Heart left ventricle (tissue), 13 donors: ENCODE measurements at regions not wholly inside any gene's neighbourhood (a gene's known extent, or its start where the extent isn't known, plus 50 kb on each side); places are given as distances from the start of the nearest gene placed in this dataset.

ENCODE experiments used
- POLR2A ChIP-seq, 2 donors: fragments of 450-650 bp; IDR thresholded peaks; one replicate each; pipeline ENCODE4 v1.6.1; 2017; ENCODE audit warnings: antibody characterized with exemption in 2 of 2, mild to moderate bottlenecking in 2 of 2, moderate library complexity in 2 of 2
- TF ChIP-seq, protein P1 (sequence below), 12 donors: fragments of 200-600 bp; sonication (generic) in 4 of 12; IDR thresholded peaks; one replicate each; pipeline versions ENCODE4 v1.5.0 to v1.8.0; 2018 to 2022; ENCODE audit warnings: antibody characterized with exemption in 12 of 12, mild to moderate bottlenecking in 5 of 12
- donor health status: ischemic (EF 13 %, LVEDD 7.1; RV severe dilation, severe dysfunction).
- donor health status: DM: no; HTN: yes; CAD: no.
- donor health status: DM: no; HTN: no; CAD: no.
- donor health status: ischemic (EF 25% LVEDD 6.9; RV normal size, moderate dysfunction).
- donor health status: ischemic (EF 25% LVEDD 5.7; RV mildly dilated, moderate dysfunction).
- donor health status: ischemic (EF 35%, LVEDD 5.7; RV mildly dilated, moderate dysfunction).
- donor health status: nonischemic (EF 11% LVEDD 7.7; RV severe dilation, severe dysfunction).
- donor health status: DM: yes; HTN: yes; CAD: no.
- donor health status: PGD.
- donor health status: ischemic (EF 29% LVEDD 5.4; RV normal size, mild dysfunction).
- donor health status: nonischemic (EF 23%, LVEDD 6.1; RV moderate dilation, normal function).

DNA sequence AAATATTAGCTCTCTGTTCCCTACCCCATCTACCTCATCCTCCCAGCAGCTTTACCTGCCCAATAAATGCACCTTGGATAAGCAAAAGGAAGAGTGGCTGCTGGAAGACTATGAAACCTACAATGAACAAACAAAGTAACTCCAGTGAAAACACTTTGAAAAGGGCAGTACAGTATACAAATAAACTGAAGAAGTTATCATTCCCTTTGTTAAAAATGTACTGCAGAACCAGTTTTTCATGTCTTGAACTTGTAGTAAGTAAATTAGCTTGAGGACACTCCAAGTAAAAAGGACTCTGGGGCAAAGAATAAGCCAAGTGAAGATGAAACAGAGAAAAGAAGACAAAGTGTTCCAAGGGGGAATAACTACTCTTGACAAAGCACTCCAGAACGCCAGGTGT is 457.1 kb downstream of the DTWD2 start:
- TF ChIP-seq, protein P1, sequence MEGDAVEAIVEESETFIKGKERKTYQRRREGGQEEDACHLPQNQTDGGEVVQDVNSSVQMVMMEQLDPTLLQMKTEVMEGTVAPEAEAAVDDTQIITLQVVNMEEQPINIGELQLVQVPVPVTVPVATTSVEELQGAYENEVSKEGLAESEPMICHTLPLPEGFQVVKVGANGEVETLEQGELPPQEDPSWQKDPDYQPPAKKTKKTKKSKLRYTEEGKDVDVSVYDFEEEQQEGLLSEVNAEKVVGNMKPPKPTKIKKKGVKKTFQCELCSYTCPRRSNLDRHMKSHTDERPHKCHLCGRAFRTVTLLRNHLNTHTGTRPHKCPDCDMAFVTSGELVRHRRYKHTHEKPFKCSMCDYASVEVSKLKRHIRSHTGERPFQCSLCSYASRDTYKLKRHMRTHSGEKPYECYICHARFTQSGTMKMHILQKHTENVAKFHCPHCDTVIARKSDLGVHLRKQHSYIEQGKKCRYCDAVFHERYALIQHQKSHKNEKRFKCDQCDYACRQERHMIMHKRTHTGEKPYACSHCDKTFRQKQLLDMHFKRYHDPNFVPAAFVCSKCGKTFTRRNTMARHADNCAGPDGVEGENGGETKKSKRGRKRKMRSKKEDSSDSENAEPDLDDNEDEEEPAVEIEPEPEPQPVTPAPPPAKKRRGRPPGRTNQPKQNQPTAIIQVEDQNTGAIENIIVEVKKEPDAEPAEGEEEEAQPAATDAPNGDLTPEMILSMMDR (IDR thresholded peaks at IDR 0.05) = no peak
- no peak for TF ChIP-seq POLR2A (IDR thresholded peaks at IDR 0.05)
